ENCODE measurements at regions not wholly inside any gene's neighbourhood (a gene's known extent, or its start where the extent isn't known, plus 50 kb on each side); places are given as distances from the start of the nearest gene placed in this dataset.

GRCh38 chr7:138226745-138227279, 150.6 kb downstream of the AKR1D1 start:
- intact Hi-C loops (cut with DNase I; ENCODE audit: low total_unique reads) = no loop called here
- no peak for DNase-seq

GRCh38 chr7:138228119-138228518, 151.9 kb downstream of the AKR1D1 start:
- no peaks in the 10 kb centered on the region for H3K9me3 ChIP-seq
- no peak overlapping the region for H3K27ac ChIP-seq
- H3K27me3 ChIP-seq = no peaks in the 10 kb centered on the region
- DNase-seq (no peak), ATAC-seq (no peak)
- no peak overlapping the region for H3K4me3 ChIP-seq
- in situ Hi-C loops (cut with MboI; ENCODE audit: low sequenced_read_pairs in 4 of 4) (no loop called here), intact Hi-C loops (cut with DNase I; ENCODE audit: low total_unique reads) (no loop called here)
- no peaks in the 10 kb centered on the region for H3K36me3 ChIP-seq
- H3K4me1 ChIP-seq = no peaks in the 10 kb centered on the region
- TF ChIP-seq CTCF (IDR thresholded peaks at IDR 0.05 in 4 of 5, conservative IDR thresholded peaks at IDR 0.05 in 1 of 5) (no peak), POLR2A (IDR thresholded peaks at IDR 0.05) (no peak)

More at GRCh38 chr7:138226745-138227279, 150.6 kb downstream of the AKR1D1 start:
- Histone ChIP-seq H3K9me3 (no peaks in the 10 kb centered on the region), H3K4me1 (no peaks in the 10 kb centered on the region), H3K36me3 (no peaks in the 10 kb centered on the region), H3K27me3 (no peaks in the 10 kb centered on the region), H3K4me3 (no peak overlapping the region), H3K27ac (no peak overlapping the region)
- in situ Hi-C loops (cut with MboI; ENCODE audit: low sequenced_read_pairs in 4 of 4) = no loop called here
- ATAC-seq = no peak
- TF ChIP-seq CTCF (IDR thresholded peaks at IDR 0.05 in 4 of 5, conservative IDR thresholded peaks at IDR 0.05 in 1 of 5) = no peak
- TF ChIP-seq POLR2A (IDR thresholded peaks at IDR 0.05) = no peak

- intact Hi-C loops (cut with DNase I; ENCODE audit: low total_unique reads) = no loop called here
- Histone ChIP-seq H3K4me3 (no peak overlapping the region), H3K9me3 (no peaks in the 10 kb centered on the region), H3K36me3 (no peaks in the 10 kb centered on the region), H3K27me3 (no peaks in the 10 kb centered on the region), H3K4me1 (no peaks in the 10 kb centered on the region), H3K27ac (no peak overlapping the region)
- TF ChIP-seq CTCF (IDR thresholded peaks at IDR 0.05 in 4 of 5, conservative IDR thresholded peaks at IDR 0.05 in 1 of 5) (no peak), POLR2A (IDR thresholded peaks at IDR 0.05) (no peak)
- in situ Hi-C loops (cut with MboI; ENCODE audit: low sequenced_read_pairs in 4 of 4) = no loop called here
- DNase-seq (no peak), ATAC-seq (no peak)
These were observed 152.5 kb downstream of the AKR1D1 start for GRCh38 chr7:138228769-138229168.

- TF ChIP-seq POLR2A (IDR thresholded peaks at IDR 0.05) (no peak), CTCF (IDR thresholded peaks at IDR 0.05 in 4 of 5, conservative IDR thresholded peaks at IDR 0.05 in 1 of 5) (no peak)
- Histone ChIP-seq H3K27me3 (no peaks in the 10 kb centered on the region), H3K4me1 (no peaks in the 10 kb centered on the region), H3K36me3 (no peaks in the 10 kb centered on the region), H3K9me3 (no peaks in the 10 kb centered on the region), H3K4me3 (no peak overlapping the region), H3K27ac (no peak overlapping the region)
- no peak for DNase-seq
- in situ Hi-C loops (cut with MboI; ENCODE audit: low sequenced_read_pairs in 4 of 4) = no loop called here
- no peak for ATAC-seq
- intact Hi-C loops (cut with DNase I; ENCODE audit: low total_unique reads) = no loop called here
These were observed 156.9 kb downstream of the AKR1D1 start for GRCh38 chr7:138233189-138233588.

GRCh38 chr7:138235207-138235606, 158.9 kb downstream of the AKR1D1 start:
- TF ChIP-seq CTCF (IDR thresholded peaks at IDR 0.05 in 4 of 5, conservative IDR thresholded peaks at IDR 0.05 in 1 of 5) = no peak
- no peak for TF ChIP-seq POLR2A (IDR thresholded peaks at IDR 0.05)
- no peaks in the 10 kb centered on the region for H3K4me1 ChIP-seq
- in situ Hi-C loops (cut with MboI; ENCODE audit: low sequenced_read_pairs in 4 of 4) = no loop called here
- H3K4me3 ChIP-seq = no peak overlapping the region
- no peaks in the 10 kb centered on the region for H3K36me3 ChIP-seq
- no peak for ATAC-seq
- no peaks in the 10 kb centered on the region for H3K27me3 ChIP-seq
- DNase-seq = no peak
- H3K9me3 ChIP-seq = no peaks in the 10 kb centered on the region
- no peak overlapping the region for H3K27ac ChIP-seq
- intact Hi-C loops (cut with DNase I; ENCODE audit: low total_unique reads) = no loop called here
